Stromal cell of bone marrow (primary cell): ENCODE measurements at regions not wholly inside any gene's neighbourhood (a gene's known extent, or its start where the extent isn't known, plus 50 kb on each side); places are given as distances from the start of the nearest gene placed in this dataset.
A peak's percentile ranks its signal among the peaks of the same experiment; 100 is the strongest.
"Not testable (repeated sequence)": the region's sequence is repeated elsewhere in the genome, so short reads cannot be mapped to it uniquely, and the experiment has no call there.

Source experiments
- DNase-seq: peaks from one replicate; pipeline ENCODE4 v3.0.0-alpha.2; 2012; ENCODE audit warnings: low read depth

DNA sequence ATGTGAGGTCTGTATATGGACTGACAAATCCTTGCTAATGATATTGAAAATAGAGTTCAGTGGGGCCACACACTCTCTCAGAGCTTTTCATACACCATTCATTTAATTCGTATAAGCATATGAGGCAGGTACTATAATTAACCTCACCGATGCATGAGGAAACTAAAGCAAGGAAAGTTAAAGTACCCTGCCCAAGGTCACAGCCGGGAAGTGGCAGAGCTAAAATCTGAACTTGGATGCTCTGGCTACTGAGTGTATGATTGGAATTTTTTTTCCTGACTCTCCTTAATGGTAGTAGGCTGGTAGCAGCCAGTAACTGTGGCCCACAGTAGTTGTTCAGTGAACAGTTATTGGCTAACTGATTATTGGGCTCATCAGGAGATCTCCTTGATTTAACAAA, 135.3 kb downstream of the NUDT12 start:
- DNase-seq, result no peak

DNA sequence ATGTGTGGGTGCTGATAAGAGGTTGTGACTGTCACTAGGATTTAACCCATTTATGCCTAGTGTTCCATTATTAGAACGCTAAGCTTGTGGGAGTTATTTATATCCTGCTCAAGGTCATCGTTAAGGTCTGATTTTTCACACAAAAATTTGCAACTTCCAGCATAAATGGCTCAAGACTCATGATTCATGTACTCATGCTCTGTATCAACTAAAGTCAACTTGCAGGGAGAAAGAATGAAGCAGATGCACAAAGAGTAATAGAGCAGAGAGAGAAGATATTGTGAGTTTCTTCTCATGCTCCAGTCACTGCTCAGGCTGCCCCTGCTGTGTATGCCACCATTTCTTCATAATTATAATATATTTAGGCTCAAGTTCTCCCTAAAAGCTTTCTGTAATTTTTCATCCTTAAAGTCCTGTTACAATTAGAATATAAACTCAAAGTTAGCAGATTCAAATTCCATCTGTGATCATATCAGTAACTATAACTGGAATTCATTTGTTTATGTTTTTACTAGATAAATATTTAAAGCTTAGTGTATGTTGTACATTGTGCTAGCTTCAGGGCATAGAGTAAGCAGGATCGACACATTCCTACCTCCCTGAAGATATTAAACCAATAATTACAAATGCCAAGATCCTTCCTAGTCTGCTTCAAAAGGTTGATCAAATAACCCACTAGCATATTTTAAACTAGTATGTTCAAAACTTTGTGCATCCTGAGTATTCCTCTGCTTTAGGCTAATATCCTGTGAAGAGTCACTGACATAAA, 136.7 kb downstream of the NUDT12 start:
- DNase-seq, result no peak

GRCh38 chr5:103424453-103425205, 138.0 kb downstream of the NUDT12 start:
- DNase-seq, result no peak

DNA sequence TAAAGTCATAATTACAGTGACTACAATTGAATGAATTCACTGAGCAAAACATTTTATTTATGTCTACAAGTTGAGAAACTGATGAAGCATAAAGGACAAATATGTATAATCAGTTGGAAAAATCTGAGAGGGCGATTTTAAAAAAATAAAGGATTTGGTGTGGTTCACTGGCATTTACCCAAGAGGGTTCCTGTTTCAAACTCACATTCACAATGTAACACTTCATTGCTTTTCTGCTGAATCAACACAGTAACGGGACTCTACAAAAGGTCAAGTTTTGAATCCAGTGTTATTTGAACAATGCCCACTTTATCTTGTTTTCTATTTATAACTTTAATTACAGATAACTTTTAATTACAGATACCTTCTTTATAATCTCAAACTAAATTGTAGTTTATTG, 138.6 kb downstream of the NUDT12 start:
- peak; percentile 51 for DNase-seq

GRCh38 chr5:103422756-103423155, 139.8 kb downstream of the NUDT12 start:
- no peak for DNase-seq

- DNase-seq, result no peak
Measured at GRCh38 chr5:103414604-103415003, 148.0 kb downstream of the NUDT12 start.

DNA sequence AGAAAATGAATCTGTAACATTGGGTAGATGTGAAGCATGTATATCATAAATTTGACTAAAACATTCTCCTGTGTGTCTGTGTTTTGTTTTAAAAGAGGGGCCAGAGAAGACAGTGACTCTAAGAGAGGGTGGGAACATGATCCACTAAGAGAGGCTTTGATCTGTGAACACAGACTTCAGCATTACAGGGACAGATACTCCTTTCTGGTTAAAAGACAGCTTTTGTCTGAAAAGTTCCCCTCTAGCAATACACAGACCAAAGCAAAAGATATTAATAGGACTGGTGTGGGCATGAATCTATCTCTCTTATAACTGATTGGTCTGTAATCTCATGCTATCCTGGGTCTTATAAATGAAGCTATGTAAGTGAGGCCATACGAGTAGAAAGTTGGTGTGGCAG, 150.9 kb downstream of the NUDT12 start:
- DNase-seq, result no peak

- no peak for DNase-seq
Measured at GRCh38 chr5:103410172-103410571, 151.6 kb downstream of the MACIR start.

DNA sequence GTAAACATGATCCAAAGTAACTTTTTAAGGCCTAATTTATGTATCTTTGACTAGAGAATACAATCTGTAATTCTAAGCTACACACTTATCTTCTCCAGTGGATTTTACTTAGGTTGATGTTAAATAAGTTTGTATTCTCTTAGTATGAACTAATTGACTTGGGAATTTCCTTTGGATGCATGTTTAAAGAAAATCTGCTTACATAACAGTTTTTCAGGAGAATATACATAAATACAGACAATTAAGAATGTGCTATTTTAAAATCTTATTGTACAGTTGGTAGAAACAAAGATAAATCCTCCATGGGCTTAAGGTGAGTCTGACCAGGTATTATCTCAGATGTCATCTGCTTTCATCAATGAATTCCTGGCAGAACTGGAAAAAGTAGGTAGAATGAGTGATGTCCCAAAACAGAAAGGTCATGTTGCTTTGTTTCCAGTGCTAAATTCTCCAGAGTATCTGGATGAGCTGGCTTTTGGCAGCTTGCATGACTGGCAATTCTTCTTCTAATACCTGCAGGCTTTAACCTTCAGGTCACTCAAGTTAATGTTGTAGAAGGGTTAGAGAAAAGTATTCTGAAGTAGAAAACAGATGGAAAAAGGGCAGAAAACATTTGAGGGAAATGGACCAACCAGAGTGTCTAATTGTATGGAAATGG, 150.6 kb downstream of the MACIR start:
- DNase-seq, result no peak

DNA sequence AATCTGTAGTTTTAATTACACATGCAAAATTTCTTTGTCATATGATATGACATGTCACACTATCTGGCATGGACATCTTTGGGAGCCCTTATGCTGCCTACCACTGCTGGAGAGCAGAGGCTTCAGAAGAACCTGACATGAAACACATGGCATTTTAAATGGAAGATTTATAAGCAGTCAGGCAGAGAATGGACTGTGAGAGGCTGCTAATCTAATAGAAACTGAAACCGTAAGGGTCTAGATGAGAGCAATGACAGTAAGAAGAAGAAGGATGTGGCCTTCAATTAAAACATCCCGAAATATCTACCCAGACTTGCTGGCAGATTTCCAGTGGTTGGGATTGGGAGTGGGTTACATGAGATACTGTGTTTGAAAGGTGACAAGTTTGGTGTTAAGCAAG, 149.8 kb downstream of the MACIR start:
- DNase-seq, result no peak

- DNase-seq, result no peak
Measured at GRCh38 chr5:103407402-103407801, 148.8 kb downstream of the MACIR start.

GRCh38 chr5:103404483-103404882, 145.9 kb downstream of the MACIR start:
- DNase-seq, result no peak

DNA sequence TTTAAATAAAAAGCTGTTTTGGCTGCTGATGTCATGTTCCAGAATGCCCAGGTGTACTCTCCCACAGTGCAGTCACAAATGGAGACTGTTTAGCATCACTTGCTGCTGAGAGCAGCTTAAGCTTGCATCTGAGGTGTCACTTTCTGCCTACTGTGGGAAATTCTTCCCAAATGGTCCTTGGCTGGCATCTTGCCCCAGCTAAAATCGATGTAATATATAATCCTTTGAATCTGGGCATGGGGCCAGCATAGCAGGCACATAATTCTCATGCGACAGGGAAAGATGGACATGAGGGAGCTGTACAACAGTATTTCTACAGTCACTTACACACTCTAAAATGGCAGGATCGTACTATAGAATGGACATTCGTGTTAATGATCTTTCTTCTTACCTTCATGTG, 144.3 kb downstream of the MACIR start:
- no peak for DNase-seq

- no peak for DNase-seq
Measured at GRCh38 chr5:103397739-103398581, 139.4 kb downstream of the MACIR start.

- DNase-seq, result no peak
Measured at GRCh38 chr5:103394676-103395075, 136.1 kb downstream of the MACIR start.

GRCh38 chr5:103393101-103393754, 134.7 kb downstream of the MACIR start:
- DNase-seq, result peak; percentile 14

GRCh38 chr5:103391659-103392058, 133.1 kb downstream of the MACIR start:
- no peak for DNase-seq

GRCh38 chr5:103389846-103390245, 131.3 kb downstream of the MACIR start:
- no peak for DNase-seq

- no peak for DNase-seq
Measured at GRCh38 chr5:103389357-103389756, 130.8 kb downstream of the MACIR start.

- no peak for DNase-seq
Measured at GRCh38 chr5:103385722-103386121, 127.2 kb downstream of the MACIR start.

DNA sequence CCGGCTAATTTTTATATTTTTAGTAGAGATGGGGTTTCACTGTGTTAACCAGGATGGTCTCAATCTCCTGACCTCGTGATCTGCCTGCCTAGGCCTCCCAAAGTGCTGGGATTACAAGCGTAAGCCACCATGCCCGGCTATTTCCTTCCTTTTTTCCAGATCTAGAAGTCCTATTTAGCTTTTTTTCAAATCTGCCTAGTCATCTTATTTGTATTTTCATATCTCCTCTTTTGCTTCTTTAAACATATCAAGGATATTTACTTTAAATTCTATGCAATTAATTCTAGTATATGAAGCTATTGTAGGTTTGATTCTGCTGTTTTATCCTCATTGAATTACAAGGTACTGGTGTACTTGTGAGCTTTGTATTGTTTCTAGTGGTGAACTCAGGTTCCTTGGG, 119.1 kb downstream of the MACIR start:
- not testable (repeated sequence) for DNase-seq
